NCI-H774 (cell line): ENCODE measurements at regions not wholly inside any gene's neighbourhood (a gene's known extent, or its start where the extent isn't known, plus 50 kb on each side); places are given as distances from the start of the nearest gene placed in this dataset.

Source experiments
- DNase-seq: peaks from one replicate; lab custom pipeline; 2025; lab: John Stamatoyannopoulos, UW

GRCh38 chr11:8740129-8740528 lies 57.5 kb downstream of the RPL27A start:
- no peak for DNase-seq

- DNase-seq: no peak
These were observed 61.8 kb downstream of the RPL27A start for GRCh38 chr11:8744423-8744822.

GRCh38 chr11:8745431-8746253 lies 63.0 kb downstream of the RPL27A start:
- no peak for DNase-seq

GRCh38 chr11:8746331-8746974 lies 63.9 kb downstream of the RPL27A start:
- no peak for DNase-seq

GRCh38 chr11:8747173-8747572 lies 64.6 kb downstream of the RPL27A start:
- no peak for DNase-seq

- no peak for DNase-seq
These were observed 65.7 kb downstream of the RPL27A start for GRCh38 chr11:8748317-8748716.

GRCh38 chr11:8749202-8749601 lies 66.6 kb downstream of the RPL27A start:
- DNase-seq: no peak

GRCh38 chr11:8754241-8754640 lies 71.6 kb downstream of the RPL27A start:
- DNase-seq: no peak

- no peak for DNase-seq
These were observed 73.6 kb downstream of the RPL27A start for GRCh38 chr11:8756201-8756600.

- no peak for DNase-seq
These were observed 74.5 kb downstream of the RPL27A start for GRCh38 chr11:8757047-8757446.

GRCh38 chr11:8757533-8757932 lies 74.9 kb downstream of the RPL27A start:
- no peak for DNase-seq

GRCh38 chr11:8758619-8759169 lies 76.1 kb downstream of the RPL27A start:
- no peak for DNase-seq

- no peak for DNase-seq
These were observed 77.0 kb downstream of the RPL27A start for GRCh38 chr11:8759634-8760033.

GRCh38 chr11:8760896-8761295 lies 78.3 kb downstream of the RPL27A start:
- DNase-seq: no peak

- DNase-seq: no peak
These were observed 80.6 kb downstream of the RPL27A start for GRCh38 chr11:8763070-8763685.

GRCh38 chr11:8765294-8765693 lies 82.7 kb downstream of the RPL27A start:
- DNase-seq: no peak

GRCh38 chr11:8766043-8766987 lies 83.7 kb downstream of the RPL27A start:
- no peak for DNase-seq

- DNase-seq: no peak
These were observed 84.4 kb downstream of the RPL27A start for GRCh38 chr11:8766988-8767374.

GRCh38 chr11:8767466-8768142 lies 85.0 kb downstream of the RPL27A start:
- no peak for DNase-seq

- no peak for DNase-seq
These were observed 86.2 kb downstream of the RPL27A start for GRCh38 chr11:8768625-8769333.
